WTC11 (cell line): ENCODE measurements at regions not wholly inside any gene's neighbourhood (a gene's known extent, or its start where the extent isn't known, plus 50 kb on each side); places are given as distances from the start of the nearest gene placed in this dataset.

Source experiments
- ATAC-seq: fragments of 200-7000 bp; cut with Tn5 transposase; 2 replicates; pipeline ENCODE4 v1.10.0; 2021; ENCODE audit warnings: mild to moderate bottlenecking, moderate library complexity
- CTCF ChIA-PET: fragments of 300-600 bp; sonication (Branson Sonifier 250); formaldehyde crosslinking; loops from one replicate; lab custom pipeline; 2021; ENCODE audit warnings: antibody characterized with exemption; lab: Charles Lee
- POLR2A ChIA-PET: fragments of 350-600 bp; sonication (Branson Sonifier 250); formaldehyde crosslinking; loops from one replicate; lab custom pipeline; 2021; ENCODE audit warnings: antibody characterized with exemption; lab: Charles Lee
- DNase-seq: peaks from one replicate; pipeline ENCODE4 v3.0.0; 2021; ENCODE audit warnings: low spot score
- H3K27ac Mint-ChIP-seq: 2 replicates; pipeline ENCODE4 v1.8.0; 2021; ENCODE audit warnings: mixed read lengths
- H3K27me3 Mint-ChIP-seq: 2 replicates; pipeline ENCODE4 v1.8.0; 2021; ENCODE audit warnings: low read depth, mild to moderate bottlenecking, moderate library complexity, mixed read lengths
- H3K36me3 Mint-ChIP-seq: 2 replicates; pipeline ENCODE4 v1.8.0; 2021; ENCODE audit warnings: mixed read lengths
- H3K4me1 Mint-ChIP-seq: 2 replicates; pipeline ENCODE4 v1.8.0; 2022; ENCODE audit warnings: mixed read lengths
- H3K4me3 Mint-ChIP-seq: 2 replicates; pipeline ENCODE4 v1.8.0; 2021; ENCODE audit warnings: mild to moderate bottlenecking, moderate library complexity, mixed read lengths
- H3K9me3 Mint-ChIP-seq: 2 replicates; pipeline ENCODE4 v1.8.0; 2021; ENCODE audit warnings: mixed read lengths
- EMX1 ChIP-seq: fragments of 250-450 bp; sonication (Bioruptor Pico); IDR thresholded peaks from 2 replicates; pipeline ENCODE4 v1.8.0; 2021; ENCODE audit warnings: mild to moderate bottlenecking
- FOXP1 ChIP-seq: sonication (generic); formaldehyde crosslinking; IDR thresholded peaks from 2 replicates; pipeline ENCODE4 v1.8.0; 2022; ENCODE audit warnings: missing genetic modification reagents, mild to moderate bottlenecking, moderate library complexity, borderline replicate concordance
- HMGA2 ChIP-seq: fragments of 250-450 bp; sonication (Bioruptor Pico); IDR thresholded peaks from 2 replicates; pipeline ENCODE4 v1.4.0; 2021; ENCODE audit warnings: mild to moderate bottlenecking, moderate library complexity
- KAT7 ChIP-seq: sonication (generic); formaldehyde crosslinking; IDR thresholded peaks from 2 replicates; pipeline ENCODE4 v1.8.1; 2023; ENCODE audit warnings: missing genetic modification reagents, mild to moderate bottlenecking, borderline replicate concordance
- NFE2L1 ChIP-seq: sonication (generic); formaldehyde crosslinking; IDR thresholded peaks from 2 replicates; pipeline ENCODE4 v1.8.1; 2023; ENCODE audit warnings: missing genetic modification reagents
- SOX15 ChIP-seq: fragments of 250-450 bp; sonication (Bioruptor Pico); IDR thresholded peaks from 2 replicates; pipeline ENCODE4 v1.9.0; 2021; ENCODE audit warnings: mild to moderate bottlenecking
- TEAD4 ChIP-seq: sonication (generic); formaldehyde crosslinking; IDR thresholded peaks from 2 replicates; pipeline ENCODE4 v1.8.0; 2022; ENCODE audit warnings: mild to moderate bottlenecking, missing genetic modification reagents
- ZNF138 ChIP-seq: sonication (generic); formaldehyde crosslinking; conservative IDR thresholded peaks from 2 replicates; pipeline ENCODE4 v1.8.1; 2022; ENCODE audit warnings: mild to moderate bottlenecking, moderate library complexity, missing genetic modification reagents
- ZNF425 ChIP-seq: fragments of 250-450 bp; sonication (Bioruptor Pico); conservative IDR thresholded peaks from 2 replicates; pipeline ENCODE4 v1.9.0; 2021; ENCODE audit warnings: mild to moderate bottlenecking
- ZNF512 ChIP-seq: sonication (generic); formaldehyde crosslinking; IDR thresholded peaks from 2 replicates; pipeline ENCODE4 v1.8.1; 2022; ENCODE audit warnings: missing genetic modification reagents, borderline replicate concordance
- TF ChIP-seq, protein P1 (sequence below): sonication (generic); formaldehyde crosslinking; IDR thresholded peaks from 2 replicates; pipeline ENCODE4 v1.8.1; 2022; ENCODE audit warnings: mild to moderate bottlenecking, missing genetic modification reagents, moderate library complexity, borderline replicate concordance
- TF ChIP-seq, protein P2 (sequence below): sonication (generic); formaldehyde crosslinking; conservative IDR thresholded peaks from 2 replicates; pipeline ENCODE4 v1.8.1; 2022; ENCODE audit warnings: mild to moderate bottlenecking, missing genetic modification reagents
- TF ChIP-seq, protein P3 (sequence below): fragments of 250-450 bp; sonication (Bioruptor Pico); IDR thresholded peaks from 2 replicates; pipeline ENCODE4 v2.1.2; 2022; ENCODE audit warnings: mild to moderate bottlenecking, moderate library complexity
- TF ChIP-seq, protein P4 (sequence below): sonication (generic); formaldehyde crosslinking; IDR thresholded peaks from 2 replicates; pipeline ENCODE4 v1.8.0; 2022; ENCODE audit warnings: mild to moderate bottlenecking, missing genetic modification reagents
- TF ChIP-seq, protein P5 (sequence below): sonication (generic); formaldehyde crosslinking; conservative IDR thresholded peaks from 2 replicates; pipeline ENCODE4 v1.8.1; 2023; ENCODE audit warnings: mild to moderate bottlenecking, low read depth, missing genetic modification reagents, moderate library complexity
- TF ChIP-seq, protein P6 (sequence below): sonication (generic); formaldehyde crosslinking; IDR thresholded peaks from 2 replicates; pipeline ENCODE4 v1.8.0; 2023; ENCODE audit warnings: missing genetic modification reagents
- TF ChIP-seq, protein P7 (sequence below): sonication (generic); formaldehyde crosslinking; IDR thresholded peaks from 2 replicates; pipeline ENCODE4 v1.8.0; 2022; ENCODE audit warnings: mild to moderate bottlenecking, missing genetic modification reagents

- TF ChIP-seq ZNF512 (CRISPR knock-in tag), result no peak
- no peak for TF ChIP-seq ZNF425 (CRISPR knock-in tag)
- no peak for TF ChIP-seq ZNF138 (CRISPR knock-in tag)
Observed at GRCh38 chr7:52270301-52270700, 765.1 kb upstream of the POM121L12 start (continued).

- TF ChIP-seq, protein P1, sequence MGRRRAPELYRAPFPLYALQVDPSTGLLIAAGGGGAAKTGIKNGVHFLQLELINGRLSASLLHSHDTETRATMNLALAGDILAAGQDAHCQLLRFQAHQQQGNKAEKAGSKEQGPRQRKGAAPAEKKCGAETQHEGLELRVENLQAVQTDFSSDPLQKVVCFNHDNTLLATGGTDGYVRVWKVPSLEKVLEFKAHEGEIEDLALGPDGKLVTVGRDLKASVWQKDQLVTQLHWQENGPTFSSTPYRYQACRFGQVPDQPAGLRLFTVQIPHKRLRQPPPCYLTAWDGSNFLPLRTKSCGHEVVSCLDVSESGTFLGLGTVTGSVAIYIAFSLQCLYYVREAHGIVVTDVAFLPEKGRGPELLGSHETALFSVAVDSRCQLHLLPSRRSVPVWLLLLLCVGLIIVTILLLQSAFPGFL, result no peak
- no peak for TF ChIP-seq NFE2L1 (CRISPR knock-in tag)
- TF ChIP-seq, protein P2, sequence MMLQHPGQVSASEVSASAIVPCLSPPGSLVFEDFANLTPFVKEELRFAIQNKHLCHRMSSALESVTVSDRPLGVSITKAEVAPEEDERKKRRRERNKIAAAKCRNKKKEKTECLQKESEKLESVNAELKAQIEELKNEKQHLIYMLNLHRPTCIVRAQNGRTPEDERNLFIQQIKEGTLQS (CRISPR knock-in tag), result no peak
- TF ChIP-seq, protein P3, sequence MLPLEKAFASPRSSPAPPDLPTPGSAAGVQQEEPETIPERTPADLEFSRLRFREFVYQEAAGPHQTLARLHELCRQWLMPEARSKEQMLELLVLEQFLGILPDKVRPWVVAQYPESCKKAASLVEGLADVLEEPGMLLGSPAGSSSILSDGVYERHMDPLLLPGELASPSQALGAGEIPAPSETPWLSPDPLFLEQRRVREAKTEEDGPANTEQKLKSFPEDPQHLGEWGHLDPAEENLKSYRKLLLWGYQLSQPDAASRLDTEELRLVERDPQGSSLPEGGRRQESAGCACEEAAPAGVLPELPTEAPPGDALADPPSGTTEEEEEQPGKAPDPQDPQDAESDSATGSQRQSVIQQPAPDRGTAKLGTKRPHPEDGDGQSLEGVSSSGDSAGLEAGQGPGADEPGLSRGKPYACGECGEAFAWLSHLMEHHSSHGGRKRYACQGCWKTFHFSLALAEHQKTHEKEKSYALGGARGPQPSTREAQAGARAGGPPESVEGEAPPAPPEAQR (CRISPR knock-in tag), result no peak
- no peak for TF ChIP-seq KAT7
- TF ChIP-seq, protein P4, sequence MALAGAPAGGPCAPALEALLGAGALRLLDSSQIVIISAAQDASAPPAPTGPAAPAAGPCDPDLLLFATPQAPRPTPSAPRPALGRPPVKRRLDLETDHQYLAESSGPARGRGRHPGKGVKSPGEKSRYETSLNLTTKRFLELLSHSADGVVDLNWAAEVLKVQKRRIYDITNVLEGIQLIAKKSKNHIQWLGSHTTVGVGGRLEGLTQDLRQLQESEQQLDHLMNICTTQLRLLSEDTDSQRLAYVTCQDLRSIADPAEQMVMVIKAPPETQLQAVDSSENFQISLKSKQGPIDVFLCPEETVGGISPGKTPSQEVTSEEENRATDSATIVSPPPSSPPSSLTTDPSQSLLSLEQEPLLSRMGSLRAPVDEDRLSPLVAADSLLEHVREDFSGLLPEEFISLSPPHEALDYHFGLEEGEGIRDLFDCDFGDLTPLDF, result no peak
- TF ChIP-seq ZNF512 (CRISPR knock-in tag), result no peak
- no peak for TF ChIP-seq FOXP1
- no peak for TF ChIP-seq HMGA2 (CRISPR knock-in tag)
- TF ChIP-seq, protein P5, sequence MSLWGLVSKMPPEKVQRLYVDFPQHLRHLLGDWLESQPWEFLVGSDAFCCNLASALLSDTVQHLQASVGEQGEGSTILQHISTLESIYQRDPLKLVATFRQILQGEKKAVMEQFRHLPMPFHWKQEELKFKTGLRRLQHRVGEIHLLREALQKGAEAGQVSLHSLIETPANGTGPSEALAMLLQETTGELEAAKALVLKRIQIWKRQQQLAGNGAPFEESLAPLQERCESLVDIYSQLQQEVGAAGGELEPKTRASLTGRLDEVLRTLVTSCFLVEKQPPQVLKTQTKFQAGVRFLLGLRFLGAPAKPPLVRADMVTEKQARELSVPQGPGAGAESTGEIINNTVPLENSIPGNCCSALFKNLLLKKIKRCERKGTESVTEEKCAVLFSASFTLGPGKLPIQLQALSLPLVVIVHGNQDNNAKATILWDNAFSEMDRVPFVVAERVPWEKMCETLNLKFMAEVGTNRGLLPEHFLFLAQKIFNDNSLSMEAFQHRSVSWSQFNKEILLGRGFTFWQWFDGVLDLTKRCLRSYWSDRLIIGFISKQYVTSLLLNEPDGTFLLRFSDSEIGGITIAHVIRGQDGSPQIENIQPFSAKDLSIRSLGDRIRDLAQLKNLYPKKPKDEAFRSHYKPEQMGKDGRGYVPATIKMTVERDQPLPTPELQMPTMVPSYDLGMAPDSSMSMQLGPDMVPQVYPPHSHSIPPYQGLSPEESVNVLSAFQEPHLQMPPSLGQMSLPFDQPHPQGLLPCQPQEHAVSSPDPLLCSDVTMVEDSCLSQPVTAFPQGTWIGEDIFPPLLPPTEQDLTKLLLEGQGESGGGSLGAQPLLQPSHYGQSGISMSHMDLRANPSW (CRISPR knock-in tag), result no peak
- TF ChIP-seq TEAD4 (CRISPR knock-in tag), result no peak
- TF ChIP-seq, protein P6, sequence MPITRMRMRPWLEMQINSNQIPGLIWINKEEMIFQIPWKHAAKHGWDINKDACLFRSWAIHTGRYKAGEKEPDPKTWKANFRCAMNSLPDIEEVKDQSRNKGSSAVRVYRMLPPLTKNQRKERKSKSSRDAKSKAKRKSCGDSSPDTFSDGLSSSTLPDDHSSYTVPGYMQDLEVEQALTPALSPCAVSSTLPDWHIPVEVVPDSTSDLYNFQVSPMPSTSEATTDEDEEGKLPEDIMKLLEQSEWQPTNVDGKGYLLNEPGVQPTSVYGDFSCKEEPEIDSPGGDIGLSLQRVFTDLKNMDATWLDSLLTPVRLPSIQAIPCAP, result no peak
- TF ChIP-seq, protein P7, sequence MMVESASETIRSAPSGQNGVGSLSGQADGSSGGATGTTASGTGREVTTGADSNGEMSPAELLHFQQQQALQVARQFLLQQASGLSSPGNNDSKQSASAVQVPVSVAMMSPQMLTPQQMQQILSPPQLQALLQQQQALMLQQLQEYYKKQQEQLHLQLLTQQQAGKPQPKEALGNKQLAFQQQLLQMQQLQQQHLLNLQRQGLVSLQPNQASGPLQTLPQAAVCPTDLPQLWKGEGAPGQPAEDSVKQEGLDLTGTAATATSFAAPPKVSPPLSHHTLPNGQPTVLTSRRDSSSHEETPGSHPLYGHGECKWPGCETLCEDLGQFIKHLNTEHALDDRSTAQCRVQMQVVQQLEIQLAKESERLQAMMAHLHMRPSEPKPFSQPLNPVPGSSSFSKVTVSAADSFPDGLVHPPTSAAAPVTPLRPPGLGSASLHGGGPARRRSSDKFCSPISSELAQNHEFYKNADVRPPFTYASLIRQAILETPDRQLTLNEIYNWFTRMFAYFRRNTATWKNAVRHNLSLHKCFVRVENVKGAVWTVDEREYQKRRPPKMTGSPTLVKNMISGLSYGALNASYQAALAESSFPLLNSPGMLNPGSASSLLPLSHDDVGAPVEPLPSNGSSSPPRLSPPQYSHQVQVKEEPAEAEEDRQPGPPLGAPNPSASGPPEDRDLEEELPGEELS (CRISPR knock-in tag), result no peak
- TF ChIP-seq SOX15 (CRISPR knock-in tag), result no peak
- no peak for TF ChIP-seq EMX1
- no peaks in the 10 kb centered on the region for H3K27me3 Mint-ChIP-seq
- no peaks in the 10 kb centered on the region for H3K9me3 Mint-ChIP-seq
- DNase-seq, result no peak
- peaks cover 9% of the 10 kb centered on the region for H3K4me1 Mint-ChIP-seq
- no peak for ATAC-seq
- no peak overlapping the region for H3K4me3 Mint-ChIP-seq
- H3K36me3 Mint-ChIP-seq, result no peaks in the 10 kb centered on the region
- ChIA-PET POLR2A (no interaction called here), CTCF (interaction anchor here (1.7 kb wide), 1 partner anchor 10 kb away, joined by 6 read pairs; no protein-coding TSS in a partner anchor)
- no peak overlapping the region for H3K27ac Mint-ChIP-seq
Observed at GRCh38 chr7:52269669-52270068, 765.8 kb upstream of the POM121L12 start.
